ENCODE measurements at regions not wholly inside any gene's neighbourhood (a gene's known extent, or its start where the extent isn't known, plus 50 kb on each side); places are given as distances from the start of the nearest gene placed in this dataset.

DNA sequence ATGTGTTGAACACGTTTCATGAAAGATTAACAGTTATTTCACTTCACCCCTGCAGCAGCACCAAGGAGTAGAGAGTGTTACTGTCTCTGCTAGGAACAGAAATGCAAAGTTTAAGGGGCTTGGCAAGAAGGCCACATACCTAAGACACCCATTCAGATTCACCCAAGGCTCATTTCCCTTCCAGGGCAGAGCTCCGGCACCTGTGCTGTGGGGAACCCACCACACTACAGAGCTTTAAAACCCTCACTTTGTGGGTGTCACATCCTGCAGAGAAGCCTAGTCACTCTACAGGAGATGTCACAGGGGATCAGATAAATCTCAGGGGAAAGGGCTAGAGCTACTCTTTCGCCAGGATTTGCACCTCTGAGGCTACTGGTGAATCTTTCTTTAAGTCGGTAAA is 176.1 kb upstream of the KLF6 start:
- BruUV-seq (replicated peaks): no TSS peak
- Mint-ChIP-seq H3K36me3 (ENCODE audit: insufficient read depth, unreplicated experiment) (no peaks in the 10 kb centered on the region), H3K27me3 (ENCODE audit: insufficient read depth, unreplicated experiment) (no peaks in the 10 kb centered on the region), H3K4me3 (ENCODE audit: unreplicated experiment) (no peak overlapping the region), H3K4me1 (ENCODE audit: insufficient read depth, unreplicated experiment) (no peaks in the 10 kb centered on the region), H3K9me3 (ENCODE audit: unreplicated experiment) (no peaks in the 10 kb centered on the region), H3K27ac (ENCODE audit: low read depth, unreplicated experiment) (no peak overlapping the region)
- TF ChIP-seq, protein P1, sequence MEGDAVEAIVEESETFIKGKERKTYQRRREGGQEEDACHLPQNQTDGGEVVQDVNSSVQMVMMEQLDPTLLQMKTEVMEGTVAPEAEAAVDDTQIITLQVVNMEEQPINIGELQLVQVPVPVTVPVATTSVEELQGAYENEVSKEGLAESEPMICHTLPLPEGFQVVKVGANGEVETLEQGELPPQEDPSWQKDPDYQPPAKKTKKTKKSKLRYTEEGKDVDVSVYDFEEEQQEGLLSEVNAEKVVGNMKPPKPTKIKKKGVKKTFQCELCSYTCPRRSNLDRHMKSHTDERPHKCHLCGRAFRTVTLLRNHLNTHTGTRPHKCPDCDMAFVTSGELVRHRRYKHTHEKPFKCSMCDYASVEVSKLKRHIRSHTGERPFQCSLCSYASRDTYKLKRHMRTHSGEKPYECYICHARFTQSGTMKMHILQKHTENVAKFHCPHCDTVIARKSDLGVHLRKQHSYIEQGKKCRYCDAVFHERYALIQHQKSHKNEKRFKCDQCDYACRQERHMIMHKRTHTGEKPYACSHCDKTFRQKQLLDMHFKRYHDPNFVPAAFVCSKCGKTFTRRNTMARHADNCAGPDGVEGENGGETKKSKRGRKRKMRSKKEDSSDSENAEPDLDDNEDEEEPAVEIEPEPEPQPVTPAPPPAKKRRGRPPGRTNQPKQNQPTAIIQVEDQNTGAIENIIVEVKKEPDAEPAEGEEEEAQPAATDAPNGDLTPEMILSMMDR (IDR thresholded peaks at IDR 0.05; ENCODE audit: unreplicated experiment): no peak
- DNase-seq (ENCODE audit: unreplicated experiment): no peak
- intact Hi-C loops (cut with micrococcal nuclease): no loop called here
- POLR2A ChIA-PET: interaction anchor here (0.6 to 0.7 kb wide), 2 partner anchors 11 to 12 kb away, joined by 3 read pairs; no protein-coding TSS in a partner anchor
- CTCF ChIA-PET: no interaction called here

DNA sequence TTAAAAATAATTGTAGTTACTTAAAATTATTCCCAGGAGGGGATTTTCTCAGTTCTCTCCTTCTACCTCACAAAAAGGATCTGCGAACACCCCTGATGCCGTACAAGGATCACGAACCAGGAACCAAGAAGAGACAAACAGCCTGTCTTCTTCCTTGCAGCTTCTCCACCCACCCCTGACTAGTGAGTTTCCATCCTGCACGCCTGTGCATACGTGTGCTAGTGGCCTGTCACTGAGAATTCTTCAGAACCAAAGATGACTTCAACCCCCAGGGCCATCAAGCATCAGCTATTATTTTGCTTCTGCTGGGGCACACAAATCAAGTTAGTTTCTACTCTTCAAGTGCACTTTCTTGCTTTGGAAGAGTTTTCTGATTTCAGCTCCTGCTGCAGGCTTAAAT is 175.5 kb upstream of the KLF6 start:
- Mint-ChIP-seq H3K27me3 (ENCODE audit: insufficient read depth, unreplicated experiment) (no peaks in the 10 kb centered on the region), H3K36me3 (ENCODE audit: insufficient read depth, unreplicated experiment) (no peaks in the 10 kb centered on the region), H3K9me3 (ENCODE audit: unreplicated experiment) (no peaks in the 10 kb centered on the region), H3K4me3 (ENCODE audit: unreplicated experiment) (no peak overlapping the region), H3K4me1 (ENCODE audit: insufficient read depth, unreplicated experiment) (no peaks in the 10 kb centered on the region), H3K27ac (ENCODE audit: low read depth, unreplicated experiment) (no peak overlapping the region)
- TF ChIP-seq, protein P1 (IDR thresholded peaks at IDR 0.05; ENCODE audit: unreplicated experiment): no peak
- ChIA-PET POLR2A (interaction anchor here (0.7 kb wide), 1 partner anchor 11 kb away, joined by 3 read pairs; no protein-coding TSS in a partner anchor), CTCF (interaction anchor here (0.7 kb wide), 1 partner anchor 777 kb away, joined by 3 read pairs; no protein-coding TSS in a partner anchor)
- intact Hi-C loops (cut with micrococcal nuclease): no loop called here
- BruUV-seq (replicated peaks): no TSS peak
- DNase-seq (ENCODE audit: unreplicated experiment): no peak

DNA sequence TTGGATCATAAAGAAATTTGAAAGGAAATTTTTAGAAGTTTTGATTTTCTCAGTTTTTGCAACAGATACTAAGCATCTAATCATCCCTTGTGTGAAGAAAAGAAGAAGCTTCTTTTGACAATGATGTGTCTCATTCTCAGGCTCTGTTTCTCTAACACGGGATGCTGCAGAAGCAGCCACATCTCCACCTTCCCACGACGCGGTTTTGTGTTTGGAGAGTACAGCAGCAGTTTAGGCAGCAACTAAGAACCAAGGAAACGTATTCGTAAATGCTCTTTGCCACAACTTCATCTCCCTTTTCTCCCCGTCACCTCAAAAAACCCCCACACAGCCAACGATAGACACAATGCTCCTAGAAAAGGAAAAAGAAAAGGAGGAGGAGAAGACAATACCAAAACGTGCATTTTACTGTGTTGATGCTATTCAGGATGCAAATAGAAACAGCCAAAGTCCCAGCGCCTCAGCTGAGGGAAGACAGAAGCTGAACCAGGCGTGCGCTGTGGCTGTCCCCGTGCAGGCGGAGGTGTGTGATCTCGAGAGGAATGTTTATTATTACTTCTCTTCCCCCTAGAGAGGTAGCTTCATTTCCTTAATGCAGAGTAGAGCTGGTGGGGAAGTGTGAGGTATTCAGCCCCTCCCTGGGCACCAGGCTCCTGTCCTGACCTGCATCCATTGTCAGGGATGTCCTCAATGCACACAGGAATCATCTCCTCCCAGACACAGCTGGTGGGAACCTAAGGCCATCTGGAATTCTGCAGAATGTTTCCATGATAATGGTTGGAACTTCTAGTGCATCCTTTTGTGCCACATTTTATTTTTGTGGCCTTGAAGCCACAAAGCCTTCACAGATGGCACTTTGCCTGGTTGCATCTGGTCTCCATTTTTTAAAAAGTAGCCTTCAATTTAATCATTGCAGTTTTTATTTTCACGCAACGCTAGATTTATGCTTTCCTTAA is 174.6 kb upstream of the KLF6 start:
- H3K27ac Mint-ChIP-seq (ENCODE audit: low read depth, unreplicated experiment): no peak overlapping the region
- TF ChIP-seq, protein P1 (IDR thresholded peaks at IDR 0.05; ENCODE audit: unreplicated experiment): no peak
- no peaks in the 10 kb centered on the region for H3K4me1 Mint-ChIP-seq (ENCODE audit: insufficient read depth, unreplicated experiment)
- ChIA-PET POLR2A (no interaction called here), CTCF (interaction anchor here (0.6 to 0.7 kb wide), 2 partner anchors 37 to 776 kb away, joined by 3 to 4 read pairs; no protein-coding TSS in a partner anchor)
- intact Hi-C loops (cut with micrococcal nuclease): no loop called here
- H3K9me3 Mint-ChIP-seq (ENCODE audit: unreplicated experiment): no peaks in the 10 kb centered on the region
- H3K27me3 Mint-ChIP-seq (ENCODE audit: insufficient read depth, unreplicated experiment): no peaks in the 10 kb centered on the region
- H3K36me3 Mint-ChIP-seq (ENCODE audit: insufficient read depth, unreplicated experiment): no peaks in the 10 kb centered on the region
- BruUV-seq (replicated peaks): no TSS peak
- no peak overlapping the region for H3K4me3 Mint-ChIP-seq (ENCODE audit: unreplicated experiment)
- no peak for DNase-seq (ENCODE audit: unreplicated experiment)

DNA sequence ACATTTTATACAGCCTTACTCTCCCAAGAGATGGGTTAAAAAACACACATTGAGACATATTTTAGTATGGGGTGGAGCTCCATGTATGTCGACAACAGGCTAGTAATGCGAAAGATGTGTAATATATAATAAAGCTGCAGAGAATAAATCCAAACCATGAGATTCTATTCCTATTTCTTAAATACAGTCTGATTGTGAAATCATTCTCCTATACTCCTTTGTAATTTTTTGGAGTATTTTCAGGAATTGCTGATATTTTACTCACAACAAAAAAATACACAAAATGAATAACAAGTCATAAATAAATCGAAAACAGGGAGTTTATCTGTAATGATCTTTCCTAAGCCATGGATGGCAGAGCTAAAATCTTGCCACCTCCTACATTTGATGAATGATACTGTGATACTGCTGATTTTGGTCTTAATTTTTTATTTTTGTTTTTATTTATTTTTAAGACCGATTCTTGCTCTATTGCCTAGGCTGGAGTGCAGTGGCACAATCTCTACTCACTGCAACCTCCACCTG is 173.5 kb upstream of the KLF6 start:
- CTCF ChIA-PET: interaction anchor here (0.6 kb wide), 1 partner anchor 586 kb away, joined by 4 read pairs; no protein-coding TSS in a partner anchor
- intact Hi-C loops (cut with micrococcal nuclease): no loop called here
- H3K27ac Mint-ChIP-seq (ENCODE audit: low read depth, unreplicated experiment): no peak overlapping the region
- H3K27me3 Mint-ChIP-seq (ENCODE audit: insufficient read depth, unreplicated experiment): no peaks in the 10 kb centered on the region
- TF ChIP-seq, protein P1 (IDR thresholded peaks at IDR 0.05; ENCODE audit: unreplicated experiment): no peak
- BruUV-seq (replicated peaks): no TSS peak
- H3K4me3 Mint-ChIP-seq (ENCODE audit: unreplicated experiment): no peak overlapping the region
- H3K4me1 Mint-ChIP-seq (ENCODE audit: insufficient read depth, unreplicated experiment): no peaks in the 10 kb centered on the region
- no peak for DNase-seq (ENCODE audit: unreplicated experiment)
- no peaks in the 10 kb centered on the region for H3K36me3 Mint-ChIP-seq (ENCODE audit: insufficient read depth, unreplicated experiment)
- POLR2A ChIA-PET: interaction anchor here (0.6 to 0.9 kb wide), 2 partner anchors 18 to 575 kb away, joined by 3 read pairs; no protein-coding TSS in a partner anchor
- H3K9me3 Mint-ChIP-seq (ENCODE audit: unreplicated experiment): no peaks in the 10 kb centered on the region
